ENCODE measurements at regions not wholly inside any gene's neighbourhood (a gene's known extent, or its start where the extent isn't known, plus 50 kb on each side); places are given as distances from the start of the nearest gene placed in this dataset.

GRCh38 chr16:86313631-86314030 lies 196.7 kb upstream of the FOXF1 start:
- Histone ChIP-seq H4K20me1 (replicated peaks; ENCODE audit: control insufficient read depth, extremely low read depth, insufficient read depth, low read length) (no peaks in the 10 kb centered on the region), H3K27me3 (ENCODE audit: control insufficient read depth in 2 of 2, insufficient read depth in 2 of 2, low read length in 2 of 2) (peaks cover 0 to 2% of the 10 kb centered on the region in 2 experiments), H3K4me1 (ENCODE audit: control insufficient read depth, extremely low read depth, insufficient read depth, low read length) (no peaks in the 10 kb centered on the region), H3K9me1 (replicated peaks; ENCODE audit: control insufficient read depth, extremely low read depth, insufficient read depth, low read length) (no peaks in the 10 kb centered on the region), H3K9ac (replicated peaks; ENCODE audit: extremely low read depth, insufficient read depth, low read length) (no peak overlapping the region), H3K4me2 (ENCODE audit: insufficient read depth, low read length) (no peak overlapping the region), H2AFZ (ENCODE audit: low read depth, low read length) (no peak overlapping the region), H3K27ac (ENCODE audit: insufficient read depth, low read depth, low read length) (no peak overlapping the region), H3K36me3 (ENCODE audit: control insufficient read depth in 2 of 2, extremely low read depth in 1 of 2, insufficient read depth in 2 of 2, low read length in 2 of 2) (no peaks in the 10 kb centered on the region), H3K79me2 (ENCODE audit: control insufficient read depth, insufficient read depth, low read length) (no peaks in the 10 kb centered on the region), H3K9me3 (replicated peaks; ENCODE audit: control insufficient read depth, insufficient read depth, low read length) (no peaks in the 10 kb centered on the region), H3K4me3 (replicated peaks in 1 of 3; ENCODE audit: insufficient read depth in 1 of 3, low read depth in 1 of 3, low read length in 3 of 3) (no peak overlapping the region)
- FAIRE-seq (no peak), DNase-seq (ENCODE audit: low read depth, low spot score) (no peak)
- ChIA-PET POLR2A (no interaction called here), CTCF (interaction anchor here (1.3 kb wide), 1 partner anchor 8 kb away, joined by 3 read pairs; no protein-coding TSS in a partner anchor)
- dilution Hi-C loops (cut with MboI; ENCODE audit: extremely low pct_ligation_motif_present, low sequenced_read_pairs): no loop called here
- no TSS peak for BruUV-seq (replicated peaks)
- TF ChIP-seq MYC (IDR thresholded peaks at IDR 0.05; ENCODE audit: low read depth, low read length): no peak
- TF ChIP-seq POLR2AphosphoS5 (IDR thresholded peaks at IDR 0.05; ENCODE audit: insufficient read depth, low read depth, low read length): no peak
- TF ChIP-seq, protein P1, sequence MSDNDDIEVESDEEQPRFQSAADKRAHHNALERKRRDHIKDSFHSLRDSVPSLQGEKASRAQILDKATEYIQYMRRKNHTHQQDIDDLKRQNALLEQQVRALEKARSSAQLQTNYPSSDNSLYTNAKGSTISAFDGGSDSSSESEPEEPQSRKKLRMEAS (IDR thresholded peaks at IDR 0.05; ENCODE audit: insufficient read depth, insufficient read length): no peak
- TF ChIP-seq JUN (IDR thresholded peaks at IDR 0.05; ENCODE audit: borderline replicate concordance, insufficient read depth, insufficient read length, low read depth): no peak
- no peak for TF ChIP-seq GATA2 (IDR thresholded peaks at IDR 0.05; ENCODE audit: insufficient read depth, insufficient read length, low read depth, low read length)
- TF ChIP-seq POLR2A (IDR thresholded peaks at IDR 0.05; ENCODE audit: low read depth, low read length): no peak
- TF ChIP-seq EZH2 (IDR thresholded peaks at IDR 0.05; ENCODE audit: borderline replicate concordance, low read depth, low read length, severe bottlenecking): no peak
- TF ChIP-seq, protein P2, sequence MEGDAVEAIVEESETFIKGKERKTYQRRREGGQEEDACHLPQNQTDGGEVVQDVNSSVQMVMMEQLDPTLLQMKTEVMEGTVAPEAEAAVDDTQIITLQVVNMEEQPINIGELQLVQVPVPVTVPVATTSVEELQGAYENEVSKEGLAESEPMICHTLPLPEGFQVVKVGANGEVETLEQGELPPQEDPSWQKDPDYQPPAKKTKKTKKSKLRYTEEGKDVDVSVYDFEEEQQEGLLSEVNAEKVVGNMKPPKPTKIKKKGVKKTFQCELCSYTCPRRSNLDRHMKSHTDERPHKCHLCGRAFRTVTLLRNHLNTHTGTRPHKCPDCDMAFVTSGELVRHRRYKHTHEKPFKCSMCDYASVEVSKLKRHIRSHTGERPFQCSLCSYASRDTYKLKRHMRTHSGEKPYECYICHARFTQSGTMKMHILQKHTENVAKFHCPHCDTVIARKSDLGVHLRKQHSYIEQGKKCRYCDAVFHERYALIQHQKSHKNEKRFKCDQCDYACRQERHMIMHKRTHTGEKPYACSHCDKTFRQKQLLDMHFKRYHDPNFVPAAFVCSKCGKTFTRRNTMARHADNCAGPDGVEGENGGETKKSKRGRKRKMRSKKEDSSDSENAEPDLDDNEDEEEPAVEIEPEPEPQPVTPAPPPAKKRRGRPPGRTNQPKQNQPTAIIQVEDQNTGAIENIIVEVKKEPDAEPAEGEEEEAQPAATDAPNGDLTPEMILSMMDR (IDR thresholded peaks at IDR 0.05; ENCODE audit: extremely low read depth in 1 of 2, insufficient read depth in 1 of 2, low read depth in 1 of 2, low read length in 2 of 2): no peak
- TF ChIP-seq FOS (IDR thresholded peaks at IDR 0.05; ENCODE audit: borderline replicate concordance, insufficient read depth, low read length): no peak
- intact Hi-C loops (cut with micrococcal nuclease): no loop called here

Measured in endothelial cell of umbilical vein (primary cell).